GM19351 (cell line): ENCODE measurements at regions not wholly inside any gene's neighbourhood (a gene's known extent, or its start where the extent isn't known, plus 50 kb on each side); places are given as distances from the start of the nearest gene placed in this dataset.
A peak's percentile ranks its signal among the peaks of the same experiment; 100 is the strongest.
"Not testable (repeated sequence)": the region's sequence is repeated elsewhere in the genome, so short reads cannot be mapped to it uniquely, and the experiment has no call there.

Source experiments
- ATAC-seq: cut with Tn5 transposase; IDR thresholded peaks from one replicate; pipeline ENCODE4 v1.9.1; 2021; ENCODE audit warnings: mild to moderate bottlenecking, moderate library complexity; ENCODE audit not compliant: unreplicated experiment

- not testable (repeated sequence) for ATAC-seq
These were observed 433.1 kb upstream of the WWC1 start for GRCh38 chr5:167858186-167858855.

DNA sequence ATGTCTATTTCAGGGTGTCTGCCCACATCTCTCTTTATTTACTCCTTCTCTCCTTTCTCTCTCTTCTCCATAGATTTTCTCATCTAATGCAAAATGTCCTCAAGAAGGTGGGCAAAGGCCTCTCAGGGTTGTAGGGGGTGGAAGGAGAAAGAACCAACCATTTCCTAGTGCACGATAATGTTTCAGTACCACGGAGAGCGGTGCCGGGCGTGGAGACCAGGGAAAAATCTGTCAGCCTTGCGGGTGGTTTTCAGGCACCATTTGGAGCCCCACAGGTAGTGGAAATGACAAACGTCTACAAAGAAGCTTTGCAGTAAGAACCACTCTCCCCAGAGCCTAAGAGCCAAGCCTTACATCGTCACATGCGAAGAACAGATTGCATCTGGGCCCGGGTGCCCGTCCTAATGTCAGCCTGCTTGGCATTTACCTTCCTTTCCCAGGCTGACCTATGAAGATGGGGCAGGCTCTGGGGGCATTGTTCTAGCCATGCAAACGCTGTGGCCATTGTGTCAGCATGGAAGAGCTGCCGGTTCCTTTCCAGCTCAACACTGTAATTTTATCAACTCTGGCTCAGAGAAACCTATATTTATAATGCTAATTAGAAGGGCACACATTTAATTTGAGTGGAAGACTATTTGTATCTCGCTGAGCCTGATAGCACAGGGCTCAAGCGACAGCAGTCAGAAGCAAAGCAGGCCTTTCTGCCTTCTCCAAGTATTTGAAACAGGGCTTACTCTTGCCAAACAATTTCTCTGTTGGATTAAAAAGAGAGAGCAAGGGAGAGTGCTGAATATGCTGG lies 430.1 kb upstream of the WWC1 start:
- no peak for ATAC-seq

DNA sequence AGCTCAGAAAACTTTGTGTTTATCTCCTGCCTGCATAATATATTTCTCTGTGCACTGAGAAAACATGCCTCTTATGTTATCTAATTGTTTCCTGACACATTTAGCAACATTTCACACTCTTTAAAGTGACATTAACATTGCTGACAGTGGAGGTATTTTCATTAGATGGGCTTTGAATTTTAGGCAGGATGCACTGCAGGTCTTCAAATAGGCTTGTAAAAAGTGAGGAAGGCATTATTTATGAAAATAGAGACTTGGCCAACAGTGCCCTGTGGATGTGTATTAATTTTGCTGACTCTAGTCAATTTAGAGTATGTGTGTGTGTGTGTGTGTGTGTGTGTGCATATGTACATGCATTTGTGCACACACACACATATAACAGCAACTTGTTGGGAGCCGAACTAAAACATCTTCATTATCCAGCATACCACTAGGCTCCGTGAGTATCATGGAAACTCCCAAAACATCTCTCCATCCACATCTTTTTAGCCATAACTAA lies 429.5 kb upstream of the WWC1 start:
- ATAC-seq = no peak

GRCh38 chr5:167863883-167864282 lies 427.6 kb upstream of the WWC1 start:
- ATAC-seq = no peak

GRCh38 chr5:167864801-167865200 lies 426.6 kb upstream of the WWC1 start:
- ATAC-seq = no peak

GRCh38 chr5:167866797-167867196 lies 424.6 kb upstream of the WWC1 start:
- no peak for ATAC-seq

DNA sequence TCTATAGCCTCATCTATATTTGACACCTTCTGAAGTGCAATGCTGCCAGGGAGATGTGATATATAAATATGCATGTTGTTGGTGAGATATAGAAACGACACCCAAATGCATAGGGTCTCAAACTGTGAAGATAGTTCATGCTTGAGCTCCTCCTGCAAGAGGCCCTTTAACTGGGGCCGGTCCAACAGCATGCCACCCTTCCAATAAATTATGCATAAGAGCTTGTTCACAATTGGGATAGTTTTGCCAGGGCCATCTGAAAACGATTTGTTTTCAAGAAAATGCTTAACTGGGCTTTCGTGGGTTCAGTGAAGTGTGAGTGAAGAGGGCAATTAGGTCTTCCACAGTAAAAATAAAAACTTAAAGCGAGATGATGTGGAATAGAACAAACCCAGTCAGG lies 424.2 kb upstream of the WWC1 start:
- no peak for ATAC-seq

- ATAC-seq = peak; percentile 44
These were observed 422.3 kb upstream of the WWC1 start for GRCh38 chr5:167869125-167869524.

DNA sequence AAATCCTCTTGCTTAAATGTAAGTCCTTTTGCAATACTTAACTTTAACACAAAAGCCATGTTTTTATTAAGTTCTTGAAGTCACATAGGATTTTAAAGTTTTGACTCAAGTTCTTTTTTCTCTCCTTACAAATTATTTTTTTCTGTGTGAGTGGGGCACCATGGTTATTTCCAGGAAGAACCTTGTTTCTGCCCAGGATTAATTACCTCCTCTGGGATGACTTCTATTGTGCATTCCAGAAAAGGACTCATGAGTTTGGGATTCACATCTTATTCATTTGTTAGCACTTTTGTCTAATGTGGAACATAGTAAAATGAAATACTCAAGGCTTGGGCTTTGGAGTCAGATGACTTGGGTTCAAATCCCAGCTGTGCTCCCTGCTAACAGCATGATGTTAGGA lies 421.4 kb upstream of the WWC1 start:
- ATAC-seq = no peak

GRCh38 chr5:167871091-167871490 lies 420.4 kb upstream of the WWC1 start:
- no peak for ATAC-seq

GRCh38 chr5:167872791-167873190 lies 418.7 kb upstream of the WWC1 start:
- no peak for ATAC-seq

- no peak for ATAC-seq
These were observed 414.2 kb upstream of the WWC1 start for GRCh38 chr5:167877114-167877722.

GRCh38 chr5:167877924-167878323 lies 413.5 kb upstream of the WWC1 start:
- no peak for ATAC-seq

- no peak for ATAC-seq
These were observed 411.0 kb upstream of the WWC1 start for GRCh38 chr5:167880420-167880819.

DNA sequence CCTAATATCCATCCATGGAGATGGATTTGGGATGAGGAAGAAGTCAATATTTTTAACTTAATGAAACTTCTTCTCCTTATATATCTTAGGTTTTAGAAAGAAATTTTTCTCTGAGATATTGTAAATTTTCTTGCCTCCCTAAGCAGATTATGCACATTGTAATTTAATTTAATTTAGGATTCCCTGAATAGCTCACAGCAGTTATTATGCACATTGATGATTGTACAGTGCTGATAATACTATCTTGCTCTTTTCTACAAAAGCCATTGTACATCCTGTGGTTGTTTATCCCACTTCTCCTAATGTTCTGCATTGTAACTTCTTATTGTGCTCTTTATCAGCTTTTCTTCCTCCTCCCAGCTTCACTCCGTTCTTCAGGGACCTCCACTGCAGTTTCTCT lies 410.4 kb upstream of the WWC1 start:
- no peak for ATAC-seq

GRCh38 chr5:167886196-167886595 lies 405.2 kb upstream of the WWC1 start:
- no peak for ATAC-seq

DNA sequence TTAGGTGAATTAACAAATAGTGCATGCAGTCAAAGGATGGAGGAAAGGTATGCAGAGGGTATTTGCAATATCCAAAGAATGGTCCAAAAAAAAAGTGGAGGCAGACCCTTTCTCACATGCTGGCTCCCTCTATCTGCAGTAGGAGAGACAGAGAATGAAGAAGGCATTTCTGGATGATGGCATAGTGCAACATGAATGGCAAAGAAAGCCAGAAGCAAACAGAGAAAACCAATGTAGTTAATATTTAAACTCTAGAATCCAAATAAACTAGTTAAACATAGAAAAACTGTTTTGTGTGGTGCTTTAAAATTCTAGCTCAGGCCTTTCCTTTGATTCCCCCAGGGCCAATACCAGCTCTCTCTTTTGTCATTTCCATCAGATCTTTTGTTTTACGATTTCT lies 403.1 kb upstream of the WWC1 start:
- ATAC-seq = no peak

- no peak for ATAC-seq
These were observed 402.2 kb upstream of the WWC1 start for GRCh38 chr5:167889276-167889675.

GRCh38 chr5:167892352-167893115 lies 398.9 kb upstream of the WWC1 start:
- ATAC-seq = no peak

DNA sequence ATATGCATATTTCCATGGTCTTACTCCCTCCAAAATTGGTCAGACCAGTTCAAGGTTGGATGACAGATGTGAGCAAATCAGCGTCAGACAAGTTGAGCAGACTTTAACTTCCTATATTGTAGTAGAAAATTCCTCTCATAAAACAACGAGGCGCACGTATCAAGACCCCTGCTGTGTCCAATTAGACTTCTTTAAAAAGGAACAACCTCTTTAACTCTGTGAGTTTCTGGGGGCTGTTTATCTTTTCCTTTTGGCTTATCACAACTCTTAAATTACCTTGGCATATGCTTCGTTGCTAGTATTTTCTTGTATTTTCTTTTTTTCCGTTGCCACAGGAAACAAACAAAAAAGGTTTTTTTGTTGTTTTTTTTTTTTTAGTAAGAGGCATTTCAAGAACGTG lies 398.2 kb upstream of the WWC1 start:
- no peak for ATAC-seq
